Upper lobe of right lung (tissue), 1 donor: ENCODE measurements at regions not wholly inside any gene's neighbourhood (a gene's known extent, or its start where the extent isn't known, plus 50 kb on each side); places are given as distances from the start of the nearest gene placed in this dataset.

Experiments used
- ATAC-seq: fragments of 200-7000 bp; cut with Tn5 transposase; one replicate; pipeline ENCODE4 v1.9.1; 2020; ENCODE audit warnings: mild to moderate bottlenecking, moderate library complexity
- DNase-seq: peaks from one replicate; pipeline ENCODE4 v3.0.0-alpha.2; 2020
- H3K27ac ChIP-seq: fragments of 200-600 bp; one replicate; pipeline ENCODE4 v1.8.0; 2022
- H3K27me3 ChIP-seq: fragments of 200-600 bp; one replicate; pipeline ENCODE4 v1.8.0; 2022; ENCODE audit warnings: mild to moderate bottlenecking
- H3K36me3 ChIP-seq: fragments of 200-600 bp; one replicate; pipeline ENCODE4 v1.8.0; 2022
- H3K4me1 ChIP-seq: fragments of 200-600 bp; one replicate; pipeline ENCODE4 v1.8.0; 2022
- H3K4me3 ChIP-seq: fragments of 200-600 bp; one replicate; pipeline ENCODE4 v1.8.0; 2022; ENCODE audit warnings: mild to moderate bottlenecking
- H3K9me3 ChIP-seq: fragments of 200-600 bp; one replicate; pipeline ENCODE4 v1.8.0; 2022
- intact Hi-C: fragments of 100-400 bp; cut with DNase I; formaldehyde crosslinking; loops from one replicate; pipeline ENCODE4 v1.11.0; 2022
- TF ChIP-seq, protein P1 (sequence below): fragments of 200-600 bp; IDR thresholded peaks from one replicate; pipeline ENCODE4 v1.8.0; 2022; ENCODE audit warnings: antibody characterized with exemption
- donor health status: DM: no; HTN: yes; CAD: no; lungs with severe emphysema.

DNA sequence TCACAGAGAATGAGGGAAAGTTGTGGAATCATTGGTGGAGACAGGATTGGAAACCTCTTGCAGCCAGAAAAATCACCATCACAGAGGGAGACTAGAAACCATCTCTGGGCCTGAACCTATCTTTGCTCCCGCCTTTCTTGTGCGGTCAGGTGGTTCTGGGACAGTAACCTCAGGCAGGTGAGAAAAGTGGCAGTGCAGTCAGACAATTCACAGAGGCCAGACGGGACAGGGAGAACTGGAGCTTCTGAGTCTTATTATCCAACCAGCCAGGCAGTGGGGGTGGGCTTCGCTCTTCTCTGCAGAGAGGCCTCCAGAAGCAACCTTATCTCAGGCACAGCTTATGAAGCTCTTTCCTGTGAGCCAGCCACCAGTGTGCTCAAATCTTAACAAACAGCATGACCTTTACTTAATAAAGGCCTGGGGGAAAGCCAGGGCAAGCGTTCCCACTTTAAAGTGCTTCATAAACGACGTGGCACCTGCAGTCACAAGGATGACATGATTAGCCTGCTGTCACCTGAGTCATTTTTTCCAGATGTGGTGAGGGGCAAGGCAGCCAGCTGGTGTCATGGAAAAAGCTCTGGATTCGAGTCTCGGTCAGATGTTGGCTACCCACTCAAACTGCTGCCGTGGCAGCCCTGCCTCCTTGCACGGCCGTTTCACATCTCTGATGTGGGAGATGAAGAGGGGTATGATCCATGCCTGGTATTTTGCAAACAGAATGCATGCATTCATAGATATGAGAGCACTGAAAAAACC, 109.7 kb downstream of the B3GNT2 start:
- H3K4me3 ChIP-seq = no peak overlapping the region
- H3K36me3 ChIP-seq = no peaks in the 10 kb centered on the region
- H3K27me3 ChIP-seq = no peaks in the 10 kb centered on the region
- H3K4me1 ChIP-seq = peaks cover 47% of the 10 kb centered on the region
- no peaks in the 10 kb centered on the region for H3K9me3 ChIP-seq
- TF ChIP-seq, protein P1, sequence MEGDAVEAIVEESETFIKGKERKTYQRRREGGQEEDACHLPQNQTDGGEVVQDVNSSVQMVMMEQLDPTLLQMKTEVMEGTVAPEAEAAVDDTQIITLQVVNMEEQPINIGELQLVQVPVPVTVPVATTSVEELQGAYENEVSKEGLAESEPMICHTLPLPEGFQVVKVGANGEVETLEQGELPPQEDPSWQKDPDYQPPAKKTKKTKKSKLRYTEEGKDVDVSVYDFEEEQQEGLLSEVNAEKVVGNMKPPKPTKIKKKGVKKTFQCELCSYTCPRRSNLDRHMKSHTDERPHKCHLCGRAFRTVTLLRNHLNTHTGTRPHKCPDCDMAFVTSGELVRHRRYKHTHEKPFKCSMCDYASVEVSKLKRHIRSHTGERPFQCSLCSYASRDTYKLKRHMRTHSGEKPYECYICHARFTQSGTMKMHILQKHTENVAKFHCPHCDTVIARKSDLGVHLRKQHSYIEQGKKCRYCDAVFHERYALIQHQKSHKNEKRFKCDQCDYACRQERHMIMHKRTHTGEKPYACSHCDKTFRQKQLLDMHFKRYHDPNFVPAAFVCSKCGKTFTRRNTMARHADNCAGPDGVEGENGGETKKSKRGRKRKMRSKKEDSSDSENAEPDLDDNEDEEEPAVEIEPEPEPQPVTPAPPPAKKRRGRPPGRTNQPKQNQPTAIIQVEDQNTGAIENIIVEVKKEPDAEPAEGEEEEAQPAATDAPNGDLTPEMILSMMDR = no peak
- ATAC-seq (no peak), DNase-seq (no peak)
- no peak overlapping the region for H3K27ac ChIP-seq
- intact Hi-C loops = no loop called here

DNA sequence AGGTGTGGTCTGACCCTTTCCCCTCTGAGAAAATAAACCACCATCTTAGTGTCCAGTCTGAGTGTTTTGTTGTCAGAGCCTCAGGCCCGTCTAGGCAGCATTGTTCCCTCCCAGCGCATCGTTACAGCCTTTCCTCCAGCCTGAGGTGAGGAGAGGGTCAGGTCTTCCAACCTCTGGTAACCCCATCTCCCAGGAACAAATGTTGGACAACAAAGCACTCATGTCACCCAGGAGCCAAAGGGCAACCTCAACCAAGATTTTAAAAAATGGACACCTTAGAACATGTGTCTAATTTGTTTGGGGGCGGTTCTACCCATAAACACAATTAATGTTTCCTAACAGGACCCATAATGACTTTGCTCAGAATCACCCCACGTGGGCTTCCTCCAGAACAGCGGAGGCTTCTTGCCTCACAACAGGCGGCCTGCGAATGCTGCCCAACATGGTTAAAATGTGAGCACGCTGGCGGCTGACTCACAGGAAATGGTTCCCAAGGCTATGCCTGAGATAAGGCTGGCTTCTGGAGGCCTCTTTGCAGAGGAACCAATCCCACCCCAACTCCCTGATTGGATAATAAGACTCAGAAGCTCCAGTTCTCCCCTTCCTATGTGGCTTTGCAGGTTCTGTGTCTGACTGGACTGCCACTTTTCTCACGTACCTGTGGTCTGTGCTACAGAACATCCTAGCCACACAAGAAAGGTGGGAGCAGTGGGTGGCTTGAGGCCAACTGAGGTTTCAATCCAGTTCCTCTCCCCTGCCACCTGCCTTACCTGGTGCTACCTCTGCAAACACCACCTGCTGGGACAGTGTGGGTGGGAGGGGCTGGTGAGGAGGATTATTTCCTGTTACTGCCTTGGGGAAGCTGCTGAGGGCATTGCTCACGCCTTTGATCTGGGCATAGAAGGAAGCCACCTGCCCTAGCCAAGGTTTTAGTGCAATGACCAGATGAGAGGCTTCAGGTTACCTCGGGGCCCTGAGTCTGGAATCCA, 108.8 kb downstream of the B3GNT2 start:
- Histone ChIP-seq H3K4me3 (no peak overlapping the region), H3K27me3 (no peaks in the 10 kb centered on the region), H3K36me3 (no peaks in the 10 kb centered on the region), H3K27ac (peak overlapping the region; percentile 65), H3K4me1 (peaks cover 44% of the 10 kb centered on the region), H3K9me3 (no peaks in the 10 kb centered on the region)
- TF ChIP-seq, protein P1 = no peak
- intact Hi-C loops = no loop called here
- ATAC-seq = peak; percentile 80
- DNase-seq = peak; percentile 83

DNA sequence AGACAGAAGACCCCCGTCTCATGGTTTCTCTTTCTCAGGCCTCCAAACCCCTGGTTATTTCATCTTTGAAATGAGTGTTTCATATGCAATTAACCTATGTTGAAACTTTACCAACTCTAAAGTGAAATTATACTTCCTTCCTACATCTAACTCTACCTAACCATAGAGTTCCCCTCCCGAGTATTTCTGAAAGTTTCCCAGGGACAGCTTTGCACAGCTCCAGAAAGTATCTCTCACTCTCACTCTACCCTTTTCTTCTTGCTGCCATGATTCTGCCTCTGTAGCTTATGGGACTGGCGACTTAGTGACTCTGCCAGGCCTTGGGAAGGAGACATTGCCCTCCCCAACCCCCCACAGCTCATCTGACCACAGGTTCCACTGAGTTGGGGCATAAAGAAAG, 107.9 kb downstream of the B3GNT2 start:
- Histone ChIP-seq H3K9me3 (no peaks in the 10 kb centered on the region), H3K36me3 (no peaks in the 10 kb centered on the region), H3K27ac (peak overlapping the region; percentile 65), H3K4me1 (peaks cover 41% of the 10 kb centered on the region), H3K27me3 (no peaks in the 10 kb centered on the region), H3K4me3 (no peak overlapping the region)
- intact Hi-C loops = no loop called here
- DNase-seq = no peak
- no peak for ATAC-seq
- TF ChIP-seq, protein P1 = no peak

DNA sequence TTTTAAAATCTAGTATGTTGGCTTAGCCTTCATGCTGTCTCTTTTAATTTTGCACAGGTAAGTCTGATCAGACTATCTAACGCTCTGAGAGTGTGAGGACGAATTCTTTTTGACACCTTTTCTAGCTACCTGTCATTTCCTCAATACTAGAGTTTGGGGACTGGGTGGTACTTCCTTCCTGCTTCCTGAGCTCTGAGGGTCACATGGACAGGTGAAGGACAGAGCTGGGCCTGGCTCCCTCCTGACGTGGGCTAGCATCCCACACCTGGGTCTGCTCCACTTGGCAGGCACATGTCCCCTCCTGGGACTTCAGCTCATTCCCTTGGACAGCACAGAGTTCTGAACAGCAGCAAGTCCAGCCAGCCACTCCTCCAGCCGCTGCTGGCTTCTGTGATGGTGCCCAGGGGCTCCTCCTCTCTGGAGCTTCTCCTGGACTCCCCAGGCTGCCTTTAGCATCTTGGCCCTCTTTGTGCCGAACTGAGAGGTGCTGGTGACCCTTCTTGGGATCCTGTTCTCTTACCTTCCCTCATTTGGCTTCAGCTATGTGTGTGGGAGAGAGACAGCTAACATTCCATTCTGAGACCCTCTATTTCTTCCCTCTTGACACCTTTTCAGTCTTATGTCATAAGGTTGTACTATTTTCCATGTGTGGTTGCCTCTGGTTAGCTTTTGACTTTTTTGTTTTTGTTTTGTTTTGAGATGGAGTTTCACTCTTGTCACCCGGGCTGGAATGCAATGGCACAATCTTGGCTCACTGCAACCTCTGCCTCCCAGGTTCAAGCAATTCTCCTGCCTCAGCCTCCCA, 106.9 kb downstream of the B3GNT2 start:
- TF ChIP-seq, protein P1 = no peak
- no peak overlapping the region for H3K4me3 ChIP-seq
- H3K27me3 ChIP-seq = no peaks in the 10 kb centered on the region
- no peak for DNase-seq
- peaks cover 41% of the 10 kb centered on the region for H3K4me1 ChIP-seq
- H3K9me3 ChIP-seq = no peaks in the 10 kb centered on the region
- no peak overlapping the region for H3K27ac ChIP-seq
- intact Hi-C loops = no loop called here
- no peaks in the 10 kb centered on the region for H3K36me3 ChIP-seq
- no peak for ATAC-seq

DNA sequence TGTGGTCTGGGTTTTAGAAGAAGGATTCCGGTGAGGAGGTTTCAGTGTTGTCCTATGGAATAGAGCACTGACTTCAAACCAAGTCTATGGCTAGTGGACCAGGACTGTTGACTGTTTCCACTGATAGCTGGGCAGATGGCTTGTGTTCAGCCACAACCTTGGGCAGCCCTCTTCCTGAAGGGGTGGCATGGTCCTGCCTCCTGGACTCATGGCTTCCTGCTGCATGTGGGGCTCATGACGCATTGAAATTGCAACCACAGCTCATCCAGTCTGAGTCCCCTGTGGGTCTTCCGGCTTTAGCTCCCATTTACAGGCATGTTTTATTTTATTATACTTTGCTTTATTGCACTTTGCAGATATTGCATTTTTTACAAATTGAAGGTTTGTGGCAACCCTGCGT, 105.0 kb downstream of the B3GNT2 start:
- Histone ChIP-seq H3K4me3 (no peak overlapping the region), H3K4me1 (peaks cover 23% of the 10 kb centered on the region), H3K27me3 (no peaks in the 10 kb centered on the region), H3K9me3 (no peaks in the 10 kb centered on the region), H3K27ac (no peak overlapping the region), H3K36me3 (no peaks in the 10 kb centered on the region)
- intact Hi-C loops = no loop called here
- ATAC-seq = no peak
- TF ChIP-seq, protein P1 = no peak
- no peak for DNase-seq
